HG02759 (cell line): ENCODE measurements at regions not wholly inside any gene's neighbourhood (a gene's known extent, or its start where the extent isn't known, plus 50 kb on each side); places are given as distances from the start of the nearest gene placed in this dataset.
"Not testable (repeated sequence)": the region's sequence is repeated elsewhere in the genome, so short reads cannot be mapped to it uniquely, and the experiment has no call there.

ENCODE experiments used
- ATAC-seq: cut with Tn5 transposase; IDR thresholded peaks from one replicate; pipeline ENCODE4 v1.9.1; 2021; ENCODE audit warnings: mild to moderate bottlenecking, moderate library complexity; ENCODE audit not compliant: unreplicated experiment

DNA sequence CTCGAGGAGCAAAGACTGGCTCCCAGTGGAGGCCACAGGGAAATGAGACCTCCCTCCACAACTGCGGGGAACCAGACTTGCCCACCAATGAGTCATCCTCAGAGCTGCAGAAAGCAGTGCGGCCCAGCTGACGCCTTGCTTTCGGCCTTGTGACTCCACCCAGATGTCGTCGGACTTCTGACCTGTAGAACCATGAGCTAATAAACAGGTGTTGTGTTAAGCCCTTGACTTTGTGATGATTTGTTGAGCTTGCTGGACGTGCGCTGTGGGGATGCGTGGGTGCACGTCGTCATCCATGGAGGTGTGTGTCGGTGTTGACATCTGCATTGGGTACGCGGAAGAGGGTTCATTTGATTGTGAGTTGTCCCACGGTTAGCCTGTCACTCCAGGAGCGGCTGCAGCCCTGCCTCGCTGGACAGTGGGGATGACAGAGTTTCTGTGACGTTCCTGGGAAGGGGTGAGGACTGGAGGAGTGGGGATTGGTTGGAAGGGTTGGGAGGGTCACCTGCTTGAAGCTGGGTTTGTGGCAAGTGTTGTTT lies 154.1 kb downstream of the SH3BP4 start:
- ATAC-seq = no peak

DNA sequence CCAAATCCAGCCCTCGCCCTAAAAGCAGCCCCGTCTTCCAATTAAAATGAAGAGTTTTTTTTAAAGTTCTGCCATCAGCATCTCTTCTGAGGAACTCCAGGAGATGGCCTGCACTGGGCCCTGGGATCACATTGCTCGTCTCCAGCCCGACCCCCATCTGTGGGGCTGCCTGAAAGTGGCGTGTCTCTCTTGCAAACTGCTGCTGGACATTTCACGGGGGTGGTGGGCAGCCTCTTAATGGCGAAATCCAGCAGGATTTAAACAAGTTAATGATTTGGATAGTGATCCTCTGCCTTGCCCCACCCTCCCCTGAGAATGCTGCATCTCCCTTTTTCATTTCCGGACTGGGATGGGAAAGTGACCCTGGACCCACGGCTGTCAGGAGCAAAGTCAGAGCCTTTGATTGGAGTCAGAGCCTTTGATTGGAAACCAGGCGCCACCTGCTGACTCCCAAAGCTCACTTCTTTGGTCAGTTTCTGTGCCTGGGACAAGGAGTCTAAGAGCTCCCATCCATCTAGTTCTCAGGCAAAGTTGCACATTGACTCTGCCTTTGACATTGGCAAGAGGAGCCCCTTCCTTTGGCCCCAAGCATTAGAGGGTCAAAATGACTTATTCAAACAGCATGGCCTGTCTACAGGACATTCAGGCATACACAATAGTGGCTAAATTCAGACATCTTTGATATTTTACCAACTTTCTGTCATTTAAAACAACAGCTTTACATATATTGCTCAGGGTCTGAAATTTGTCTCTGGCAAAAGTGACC lies 155.2 kb downstream of the SH3BP4 start:
- ATAC-seq = no peak

DNA sequence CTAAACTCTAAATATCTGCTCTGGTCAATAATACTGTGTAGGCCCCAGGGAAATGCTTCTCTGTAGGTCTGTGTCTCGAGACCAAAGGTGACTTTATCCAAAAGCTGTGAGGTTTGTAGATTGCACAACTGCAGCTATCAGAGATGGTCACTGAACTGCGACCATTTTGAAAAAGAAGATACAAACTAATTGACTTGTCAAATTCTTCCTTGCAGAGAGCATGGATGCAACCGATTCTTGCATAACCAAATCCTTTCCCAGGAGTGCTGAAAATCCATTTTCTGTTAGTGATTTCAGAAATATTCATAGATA lies 155.8 kb downstream of the SH3BP4 start:
- no peak for ATAC-seq

DNA sequence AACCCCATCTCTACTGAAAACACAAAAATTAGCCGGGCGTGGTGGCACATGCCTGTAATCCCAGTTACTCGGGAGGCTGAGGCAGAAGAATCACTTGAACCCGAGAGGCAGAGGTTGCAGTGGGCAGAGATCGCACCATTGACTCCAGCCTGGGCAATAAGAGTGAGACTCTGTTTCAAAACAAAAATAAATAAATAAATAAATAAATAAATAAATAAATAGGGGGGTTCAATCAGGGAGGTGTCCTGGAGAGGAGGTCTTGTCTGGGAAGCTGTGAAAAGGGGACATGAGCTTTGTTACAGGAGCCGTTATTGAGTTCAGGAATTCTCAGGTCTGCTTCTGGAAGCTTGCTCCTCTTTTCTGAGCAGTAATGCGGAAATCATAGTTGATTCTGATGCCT lies 157.7 kb downstream of the SH3BP4 start:
- ATAC-seq = not testable (repeated sequence)

DNA sequence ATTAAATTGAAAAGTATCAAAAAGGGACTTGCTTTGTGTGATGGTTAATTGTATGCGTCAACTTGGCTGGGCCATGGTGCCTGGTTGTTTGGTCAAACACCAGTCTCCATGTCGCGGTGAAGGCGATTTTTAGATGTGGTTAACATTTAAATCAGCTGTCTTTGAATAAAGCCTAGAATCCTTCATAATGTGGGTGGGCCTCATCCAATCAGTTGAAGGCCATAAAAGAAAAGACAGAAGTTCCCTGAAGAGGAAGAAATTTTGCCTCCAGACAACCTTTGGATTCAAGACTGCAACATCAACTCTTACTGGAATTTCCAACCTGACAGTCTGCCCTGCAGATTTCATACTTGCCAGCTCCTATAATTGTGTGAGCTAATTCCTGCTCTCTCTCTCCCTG lies 160.5 kb downstream of the SH3BP4 start:
- ATAC-seq = no peak

DNA sequence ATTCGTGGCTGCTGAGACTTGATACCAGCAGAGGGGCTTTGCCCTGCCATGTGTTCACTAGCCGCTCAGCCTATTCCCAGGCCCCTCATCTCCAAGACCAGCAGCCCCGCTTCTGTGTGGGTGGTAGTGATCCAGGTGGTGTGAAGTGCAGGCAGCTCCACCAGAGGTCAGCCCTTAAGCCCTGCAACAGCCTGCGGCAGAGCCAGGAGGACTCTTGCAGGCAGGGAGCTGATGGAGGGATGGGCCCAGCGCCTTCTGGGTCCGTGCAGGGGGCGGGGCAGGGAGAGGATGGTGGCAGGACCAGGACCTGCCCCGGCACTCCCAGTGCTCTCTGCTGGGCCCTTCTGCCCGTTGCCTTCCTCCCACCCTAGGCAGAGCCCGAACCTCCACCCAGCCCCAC lies 162.0 kb downstream of the SH3BP4 start:
- ATAC-seq = no peak

DNA sequence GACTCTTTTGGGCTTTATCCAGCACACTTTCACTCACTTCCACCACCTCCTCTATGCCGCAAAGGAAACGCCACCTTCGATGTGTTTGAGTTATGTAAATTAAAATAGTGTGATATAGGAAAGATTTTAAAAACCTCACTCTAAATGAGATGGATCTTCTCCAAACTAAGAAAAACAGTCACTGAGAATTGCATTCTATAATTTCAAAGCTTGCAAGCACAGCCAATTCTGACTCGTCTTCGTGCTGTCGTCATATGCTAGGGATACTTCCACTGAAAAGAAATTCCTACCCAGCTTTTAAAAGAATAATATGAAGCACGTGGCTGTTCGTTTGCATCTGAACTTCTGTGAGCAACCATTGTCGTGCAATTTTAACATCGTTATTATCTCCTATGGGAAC lies 162.5 kb downstream of the SH3BP4 start:
- no peak for ATAC-seq

DNA sequence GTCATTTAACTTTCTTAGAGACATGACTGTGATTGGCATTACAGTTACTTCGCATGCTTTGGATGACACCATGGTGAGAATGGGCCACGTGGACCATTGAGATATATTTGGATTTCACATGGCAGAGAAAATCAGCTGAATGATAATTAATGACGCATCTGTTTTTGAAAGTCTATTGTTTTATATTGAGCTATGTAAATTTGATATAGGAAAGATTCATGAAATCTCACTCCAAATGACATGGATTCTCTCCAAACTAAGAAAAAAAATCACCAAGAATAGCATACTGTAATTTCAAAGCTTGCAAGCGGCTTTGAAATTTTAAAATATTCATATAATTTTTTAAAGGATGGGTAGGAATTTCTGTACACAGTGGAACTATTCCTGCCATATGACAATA lies 163.7 kb downstream of the SH3BP4 start:
- ATAC-seq = no peak

DNA sequence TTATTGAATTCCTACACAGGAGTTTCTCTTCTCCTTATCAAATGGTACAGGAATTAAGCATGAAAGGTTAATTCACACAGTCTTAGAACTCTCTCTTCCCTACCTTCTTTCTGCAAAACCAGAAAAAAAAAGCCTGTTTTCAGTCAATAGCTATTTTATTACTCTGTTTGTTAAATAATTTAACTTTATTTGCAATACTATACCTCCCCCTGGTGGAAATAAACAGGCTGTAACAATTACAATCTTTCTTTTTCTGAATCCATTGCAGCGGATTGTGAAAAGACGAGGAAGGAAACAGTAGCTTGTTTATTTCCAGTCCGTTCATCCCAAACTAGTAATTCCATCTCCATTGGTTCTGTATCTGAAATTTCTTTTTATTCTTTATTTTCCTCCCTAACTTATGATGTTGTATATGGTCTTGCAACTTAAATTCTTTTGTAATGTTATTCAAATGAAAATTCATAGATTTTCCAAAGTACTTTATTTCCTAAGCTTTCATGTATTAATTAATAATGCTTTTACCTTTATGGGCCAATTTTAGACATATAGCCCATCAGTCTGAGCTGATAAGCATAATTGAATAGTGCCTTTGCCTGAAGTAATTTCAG lies 165.2 kb downstream of the SH3BP4 start:
- ATAC-seq = no peak

DNA sequence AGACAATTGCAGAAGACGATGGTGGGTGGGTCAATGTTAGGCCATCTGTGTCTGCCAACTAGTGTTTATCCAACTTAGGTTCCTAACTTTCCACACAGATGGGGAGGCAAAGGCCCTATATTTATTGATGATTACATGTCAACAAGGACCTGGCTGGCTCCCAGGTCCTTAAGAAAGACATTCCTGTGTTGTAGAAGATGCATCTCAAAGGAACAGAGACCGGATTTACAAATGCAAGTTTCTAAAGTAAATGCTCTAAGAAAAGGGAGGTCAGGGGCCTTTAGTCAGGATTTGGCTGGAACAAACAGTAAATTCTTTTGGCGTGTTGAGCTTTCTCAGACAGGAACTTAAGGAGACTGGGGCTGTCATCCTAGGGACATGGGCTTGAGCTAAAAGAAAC lies 175.0 kb downstream of the SH3BP4 start:
- ATAC-seq = no peak

DNA sequence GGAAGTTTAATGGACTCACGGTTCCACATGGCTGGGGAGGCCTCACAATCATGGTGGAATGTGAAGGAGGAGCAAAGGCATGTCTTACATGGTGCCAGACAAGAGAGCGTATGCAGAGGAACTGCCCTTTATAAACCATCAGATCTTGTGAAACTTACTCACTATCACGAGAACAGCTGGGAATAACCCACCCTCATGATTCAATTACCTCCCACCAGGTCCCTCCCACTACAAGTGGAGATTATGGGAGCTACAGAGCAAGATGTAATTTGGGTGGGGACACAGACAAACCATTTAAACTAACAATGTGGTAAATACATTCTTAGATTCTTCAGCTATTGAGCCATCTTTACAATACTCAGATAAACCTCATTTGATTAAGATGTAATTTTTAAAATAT lies 176.1 kb downstream of the SH3BP4 start:
- ATAC-seq = no peak

DNA sequence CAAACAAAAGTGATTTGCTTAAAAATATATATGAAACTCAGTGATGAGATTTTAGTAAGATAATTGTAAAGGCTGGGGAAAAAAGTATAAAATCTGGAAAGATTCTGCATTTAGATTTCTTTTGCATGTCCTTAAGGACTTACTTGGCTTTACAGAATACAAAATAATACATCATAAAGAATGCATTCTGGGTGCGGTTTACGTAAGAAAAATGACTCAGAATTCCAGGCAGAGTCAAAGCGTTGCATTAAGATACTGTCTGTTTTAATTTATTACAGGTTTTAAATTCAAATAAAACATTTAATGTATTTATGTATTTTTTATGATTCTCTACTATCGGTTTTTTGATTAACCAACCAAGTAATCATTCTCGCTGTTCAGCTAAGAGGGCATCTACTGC lies 178.0 kb downstream of the SH3BP4 start:
- ATAC-seq = no peak

DNA sequence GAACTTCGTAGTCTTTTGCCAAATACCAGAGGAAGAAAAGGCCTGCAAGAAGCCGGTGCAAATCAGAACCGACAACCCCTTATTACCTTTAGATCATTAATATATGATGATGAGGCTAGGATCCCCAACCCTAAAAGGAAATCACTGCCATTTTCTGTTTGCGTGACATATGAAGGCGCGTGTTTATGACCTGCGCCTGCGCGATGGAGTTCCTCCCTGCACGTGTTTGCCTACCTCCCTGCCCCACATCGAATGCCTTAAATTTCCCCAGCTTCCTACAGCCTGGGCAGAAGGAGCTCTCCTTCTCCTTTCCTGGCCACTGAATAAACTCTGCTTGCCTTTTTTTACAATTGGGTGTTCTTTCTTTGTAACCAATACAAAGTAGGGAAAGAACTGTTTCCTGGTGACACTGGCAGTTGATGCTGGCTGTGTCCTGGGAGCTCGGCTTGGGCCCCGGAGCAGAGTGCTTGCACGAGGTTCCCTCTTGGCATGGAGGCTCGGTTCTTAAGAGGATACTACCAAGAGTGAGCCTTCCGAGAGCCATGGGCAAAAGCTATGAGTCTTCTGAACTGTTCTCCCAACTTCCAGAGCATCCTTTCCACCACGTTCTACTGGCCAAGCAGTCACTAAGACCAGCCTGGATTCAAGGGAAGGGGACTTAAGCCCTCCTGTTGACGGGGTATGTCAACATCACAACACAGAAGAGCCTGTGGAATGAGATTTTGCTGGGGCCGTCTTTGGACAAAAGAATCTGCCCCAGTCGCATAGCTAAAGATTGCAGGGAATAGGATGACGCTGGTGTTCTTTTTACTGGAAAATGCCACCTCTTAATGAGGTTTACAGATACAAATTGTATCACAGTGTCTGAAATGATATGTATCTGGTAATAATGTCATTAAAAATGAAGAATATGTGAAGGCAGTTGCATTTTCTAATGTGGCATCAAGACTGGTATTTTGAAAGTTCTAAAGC lies 179.8 kb downstream of the SH3BP4 start:
- ATAC-seq = no peak

DNA sequence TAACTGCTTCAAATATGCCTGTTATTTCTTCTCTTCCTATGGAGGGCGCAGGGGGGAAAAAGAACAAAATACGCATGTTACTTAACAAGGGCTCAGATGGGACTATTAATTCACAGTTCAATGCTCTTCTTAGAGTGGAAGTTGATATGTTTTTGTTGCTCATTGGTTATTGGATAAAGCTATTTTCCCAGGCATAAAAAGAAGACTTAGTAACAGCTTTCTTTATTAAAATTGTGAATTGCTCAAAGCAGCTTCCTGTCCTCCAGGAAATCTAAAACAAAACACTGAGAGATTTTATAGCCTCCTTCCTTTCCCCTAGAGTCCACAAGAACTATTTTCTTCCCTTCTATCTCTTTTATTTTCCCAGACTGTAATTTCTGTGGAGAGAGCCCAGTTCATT lies 180.8 kb downstream of the SH3BP4 start:
- no peak for ATAC-seq

DNA sequence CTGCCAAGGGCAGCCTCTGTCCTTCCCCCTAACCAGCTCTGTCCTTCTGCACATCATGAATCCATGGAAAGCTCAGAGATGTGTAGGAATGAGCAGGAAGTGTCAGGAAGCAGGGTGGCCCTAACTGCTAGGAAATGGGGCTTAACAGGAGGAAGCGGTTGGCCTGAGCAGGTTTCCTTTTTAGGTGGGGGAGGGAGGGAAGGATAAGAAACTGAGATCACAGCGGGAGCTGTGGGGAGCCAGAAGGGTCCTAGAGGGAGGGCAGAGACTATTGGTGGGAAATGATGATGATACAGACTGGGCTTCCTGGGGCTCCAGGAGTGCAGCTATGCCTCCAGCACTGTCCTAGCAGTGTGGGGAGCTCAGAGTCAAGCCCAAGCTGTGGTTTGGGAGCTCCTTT lies 182.0 kb downstream of the SH3BP4 start:
- no peak for ATAC-seq

DNA sequence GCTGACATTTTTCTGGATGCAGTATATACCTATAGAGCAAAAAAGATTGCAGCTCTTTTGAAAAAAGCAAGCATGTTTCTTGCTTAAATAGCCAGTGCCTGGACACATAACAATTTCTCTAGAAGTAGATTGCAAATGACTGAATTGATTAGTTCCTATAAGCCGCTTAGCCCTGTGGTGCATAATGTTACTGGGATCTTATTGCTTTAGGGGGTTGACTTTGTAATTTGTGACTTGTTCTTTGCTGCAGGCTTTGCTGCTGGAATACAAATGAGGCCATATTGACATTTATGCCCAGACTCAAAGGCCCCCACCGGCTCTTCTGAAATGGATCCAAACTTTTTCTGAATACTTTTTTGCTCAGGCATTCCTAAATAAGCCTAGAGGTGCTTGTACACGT lies 182.6 kb downstream of the SH3BP4 start:
- no peak for ATAC-seq

DNA sequence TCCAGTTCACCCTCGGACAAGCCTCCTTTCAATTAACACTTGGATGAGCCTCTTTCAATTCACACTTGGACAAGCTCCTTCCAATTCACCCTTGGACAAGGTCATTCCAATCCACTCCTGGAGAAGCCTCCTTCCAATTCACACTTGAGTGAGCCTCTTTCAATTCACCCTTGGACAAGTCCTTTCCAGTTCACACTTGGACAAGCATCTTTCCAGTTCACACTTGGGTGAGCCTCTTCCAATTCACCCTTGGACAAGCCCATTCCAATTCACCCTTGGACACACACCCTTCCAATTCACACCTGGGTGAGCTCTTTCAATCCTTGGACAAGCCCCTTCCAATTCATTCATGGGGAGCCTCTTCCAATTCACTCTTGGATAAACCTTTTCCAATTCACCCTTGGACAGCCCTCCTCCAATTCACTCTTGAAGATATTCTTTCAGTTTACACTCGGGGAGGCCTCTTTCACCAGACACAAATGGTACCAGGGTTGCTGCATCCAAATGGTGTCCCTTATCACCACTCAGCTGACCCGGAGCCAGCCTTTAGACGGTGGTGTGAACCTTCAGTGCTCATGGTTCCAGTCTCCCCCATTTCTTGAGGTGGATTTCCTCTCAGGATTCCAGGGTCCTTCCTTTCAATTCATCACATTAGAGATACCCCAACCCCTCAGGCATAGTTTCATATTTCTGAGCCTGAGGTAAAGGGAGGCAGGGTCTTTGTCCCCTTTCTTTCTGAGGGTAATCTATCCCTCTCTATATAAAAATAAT lies 183.6 kb downstream of the SH3BP4 start:
- no peak for ATAC-seq

DNA sequence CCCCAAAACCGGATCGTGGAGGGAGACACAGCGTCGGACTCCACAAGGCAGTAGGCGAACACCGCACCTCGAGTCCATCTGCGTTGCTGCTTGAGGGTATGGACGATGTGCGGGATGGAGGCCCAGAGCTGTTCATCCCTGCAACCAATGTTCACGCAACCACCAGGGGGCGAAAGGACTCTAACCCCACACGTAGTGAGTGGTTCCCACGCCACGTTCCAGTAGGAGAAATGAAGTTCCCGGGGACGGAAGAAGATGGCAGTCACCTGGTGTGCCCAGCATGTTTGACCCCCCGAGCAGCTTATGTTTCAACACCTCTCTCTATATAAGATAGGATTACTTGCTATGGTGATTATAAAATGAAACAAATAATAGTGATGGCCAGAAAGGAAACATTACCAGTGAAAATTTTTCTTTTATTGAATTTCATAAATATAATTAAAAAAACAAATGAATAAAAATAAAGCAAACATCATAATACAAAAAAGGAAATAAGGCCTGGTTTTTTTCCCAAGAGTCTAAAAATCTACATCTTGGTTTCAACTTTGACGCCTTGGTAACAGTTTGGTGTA lies 184.3 kb downstream of the SH3BP4 start:
- no peak for ATAC-seq

DNA sequence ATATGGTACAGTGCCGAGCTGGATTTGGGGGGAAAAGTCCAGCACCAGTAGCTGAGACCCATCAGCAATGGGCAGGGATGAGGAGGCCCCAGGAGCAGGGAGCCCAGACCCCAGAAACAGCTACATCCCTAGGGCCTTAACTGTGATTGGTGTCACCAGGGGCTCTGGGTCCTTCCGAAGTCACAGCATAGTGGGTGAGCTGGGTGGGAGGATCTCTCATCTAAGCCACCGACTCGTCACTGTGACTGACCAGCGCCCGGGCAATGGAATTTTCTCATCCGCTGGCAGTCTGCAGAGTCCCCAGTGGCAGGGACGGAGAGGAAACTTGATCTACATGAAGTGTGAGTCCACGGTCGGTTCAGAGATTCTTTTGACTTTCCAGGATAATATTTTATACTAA lies 186.5 kb downstream of the SH3BP4 start:
- ATAC-seq = no peak

DNA sequence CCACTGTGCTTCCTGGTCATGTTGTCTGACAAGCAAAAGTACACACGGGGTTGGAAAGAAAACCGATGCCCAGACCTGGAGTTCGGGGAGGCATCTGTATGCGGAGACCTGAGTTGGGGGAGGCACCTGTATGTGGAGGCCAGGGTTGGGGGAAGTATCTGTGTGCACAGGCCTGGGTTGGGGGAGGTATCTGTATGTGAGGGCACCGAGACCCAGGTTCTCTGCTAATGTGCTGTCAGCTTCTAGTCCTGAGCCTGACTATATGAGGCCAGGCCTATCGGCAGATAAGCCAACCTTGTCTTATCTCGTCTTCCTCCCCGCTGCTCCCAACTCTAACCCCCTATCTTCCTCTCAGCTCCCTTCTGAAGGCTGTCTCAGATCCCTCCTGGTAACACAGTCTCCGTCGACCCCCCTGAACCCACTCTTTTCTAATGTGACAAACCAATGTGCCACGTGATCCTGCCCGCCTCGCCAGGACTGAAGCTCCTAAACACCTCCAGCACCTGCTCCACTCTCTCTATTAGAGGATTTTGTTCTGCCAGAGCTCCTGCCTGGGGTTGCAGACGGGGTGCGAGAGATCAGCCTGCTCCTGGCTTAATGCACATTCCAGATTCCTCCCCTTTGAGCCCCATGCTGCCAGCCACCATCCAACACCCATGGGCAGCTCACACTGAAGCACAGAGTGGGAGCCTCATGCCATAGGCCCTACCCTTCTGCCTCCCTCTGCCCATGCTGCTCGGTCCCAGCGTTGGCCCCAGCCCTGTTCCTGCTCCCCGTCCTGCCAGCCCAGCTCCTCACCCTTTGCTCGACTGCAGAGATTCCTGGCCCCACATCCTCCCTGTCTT lies 188.4 kb downstream of the SH3BP4 start:
- ATAC-seq = no peak
